ENCODE measurements at regions not wholly inside any gene's neighbourhood (a gene's known extent, or its start where the extent isn't known, plus 50 kb on each side); places are given as distances from the start of the nearest gene placed in this dataset.

DNA sequence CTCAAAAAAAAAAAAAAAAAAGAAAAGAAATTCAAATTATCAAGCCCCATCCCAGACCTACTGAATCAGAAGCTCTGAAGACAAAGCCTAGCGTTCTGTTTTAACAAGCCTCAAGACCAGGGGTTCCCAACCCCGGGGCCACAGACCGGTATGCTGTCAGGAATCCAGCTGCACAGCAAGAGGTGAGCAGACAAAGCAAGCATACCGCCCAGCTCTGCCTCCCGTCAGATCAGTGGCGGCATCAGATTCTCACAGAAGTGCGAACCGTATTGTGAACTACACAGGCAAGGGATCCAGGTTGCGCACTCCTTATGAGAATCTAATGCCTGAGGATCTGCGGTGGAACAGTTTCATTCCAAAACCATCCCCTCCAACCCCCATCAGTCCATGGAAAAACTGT is 57.8 kb upstream of the RASAL2 start:
- Histone ChIP-seq H4K20me1 (ENCODE audit: insufficient read depth, low read length) (no peaks in the 10 kb centered on the region), H3K9me3 (ENCODE audit: insufficient read depth, low read length, severe bottlenecking) (no peaks in the 10 kb centered on the region), H3K9ac (ENCODE audit: low read depth, low read length) (no peak overlapping the region), H3K4me1 (ENCODE audit: insufficient read depth, low read length) (no peaks in the 10 kb centered on the region), H3K79me2 (ENCODE audit: insufficient read depth, low read length) (no peaks in the 10 kb centered on the region), H3K4me2 (ENCODE audit: insufficient read depth, low read length) (no peak overlapping the region), H3K4me3 (ENCODE audit: low read depth in 1 of 2, low read length in 2 of 2) (no peak overlapping the region), H3K36me3 (ENCODE audit: insufficient read depth, low read length) (no peaks in the 10 kb centered on the region), H2AFZ (ENCODE audit: low read depth, low read length) (no peak overlapping the region), H3K27ac (ENCODE audit: low read length) (no peak overlapping the region), H3K27me3 (ENCODE audit: insufficient read depth, low read length, poor library complexity) (no peaks in the 10 kb centered on the region)
- DNase-seq (no peak), ATAC-seq (ENCODE audit: insufficient read depth, low read depth) (no peak)
- TF ChIP-seq, protein P1, sequence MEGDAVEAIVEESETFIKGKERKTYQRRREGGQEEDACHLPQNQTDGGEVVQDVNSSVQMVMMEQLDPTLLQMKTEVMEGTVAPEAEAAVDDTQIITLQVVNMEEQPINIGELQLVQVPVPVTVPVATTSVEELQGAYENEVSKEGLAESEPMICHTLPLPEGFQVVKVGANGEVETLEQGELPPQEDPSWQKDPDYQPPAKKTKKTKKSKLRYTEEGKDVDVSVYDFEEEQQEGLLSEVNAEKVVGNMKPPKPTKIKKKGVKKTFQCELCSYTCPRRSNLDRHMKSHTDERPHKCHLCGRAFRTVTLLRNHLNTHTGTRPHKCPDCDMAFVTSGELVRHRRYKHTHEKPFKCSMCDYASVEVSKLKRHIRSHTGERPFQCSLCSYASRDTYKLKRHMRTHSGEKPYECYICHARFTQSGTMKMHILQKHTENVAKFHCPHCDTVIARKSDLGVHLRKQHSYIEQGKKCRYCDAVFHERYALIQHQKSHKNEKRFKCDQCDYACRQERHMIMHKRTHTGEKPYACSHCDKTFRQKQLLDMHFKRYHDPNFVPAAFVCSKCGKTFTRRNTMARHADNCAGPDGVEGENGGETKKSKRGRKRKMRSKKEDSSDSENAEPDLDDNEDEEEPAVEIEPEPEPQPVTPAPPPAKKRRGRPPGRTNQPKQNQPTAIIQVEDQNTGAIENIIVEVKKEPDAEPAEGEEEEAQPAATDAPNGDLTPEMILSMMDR (IDR thresholded peaks at IDR 0.05; ENCODE audit: borderline replicate concordance, extremely low read depth, low read length, poor library complexity, severe bottlenecking): no peak
- no peak for TF ChIP-seq EZH2 (IDR thresholded peaks at IDR 0.05; ENCODE audit: borderline replicate concordance, low read depth, low read length, severe bottlenecking)

- ATAC-seq (ENCODE audit: insufficient read depth, low read depth): no peak
- DNase-seq: no peak
Measured at GRCh38 chr1:178037510-178038253, 56.2 kb upstream of the RASAL2 start.

DNA sequence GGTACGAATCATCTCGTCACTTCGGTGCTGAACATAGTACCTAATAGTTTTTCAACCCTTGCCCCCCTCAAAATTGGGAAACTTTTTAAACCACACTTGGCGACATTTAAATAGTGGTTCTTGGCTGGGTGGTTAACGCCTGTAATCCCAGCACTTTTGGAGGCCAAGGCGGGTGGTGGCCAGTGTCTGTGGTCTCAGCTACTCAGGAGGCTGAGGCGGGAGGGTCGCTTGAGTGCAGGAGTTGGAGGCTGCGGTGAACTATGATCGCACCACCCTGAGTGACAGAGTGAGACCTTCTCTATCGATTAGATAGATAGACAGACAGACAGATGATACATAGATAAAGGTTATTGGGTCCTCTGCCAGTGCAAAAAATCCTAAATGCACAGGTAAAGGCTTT is 55.5 kb upstream of the RASAL2 start:
- no peaks in the 10 kb centered on the region for H3K9me3 ChIP-seq (ENCODE audit: insufficient read depth, low read length, severe bottlenecking)
- H3K79me2 ChIP-seq (ENCODE audit: insufficient read depth, low read length): no peaks in the 10 kb centered on the region
- H3K4me2 ChIP-seq (ENCODE audit: insufficient read depth, low read length): no peak overlapping the region
- TF ChIP-seq, protein P1 (IDR thresholded peaks at IDR 0.05; ENCODE audit: borderline replicate concordance, extremely low read depth, low read length, poor library complexity, severe bottlenecking): no peak
- no peak for TF ChIP-seq EZH2 (IDR thresholded peaks at IDR 0.05; ENCODE audit: borderline replicate concordance, low read depth, low read length, severe bottlenecking)
- H2AFZ ChIP-seq (ENCODE audit: low read depth, low read length): no peak overlapping the region
- no peak for ATAC-seq (ENCODE audit: insufficient read depth, low read depth)
- no peaks in the 10 kb centered on the region for H3K36me3 ChIP-seq (ENCODE audit: insufficient read depth, low read length)
- H3K9ac ChIP-seq (ENCODE audit: low read depth, low read length): no peak overlapping the region
- no peak overlapping the region for H3K4me3 ChIP-seq (ENCODE audit: low read depth in 1 of 2, low read length in 2 of 2)
- H3K4me1 ChIP-seq (ENCODE audit: insufficient read depth, low read length): no peaks in the 10 kb centered on the region
- no peaks in the 10 kb centered on the region for H3K27me3 ChIP-seq (ENCODE audit: insufficient read depth, low read length, poor library complexity)
- no peaks in the 10 kb centered on the region for H4K20me1 ChIP-seq (ENCODE audit: insufficient read depth, low read length)
- DNase-seq: no peak
- H3K27ac ChIP-seq (ENCODE audit: low read length): no peak overlapping the region

More at GRCh38 chr1:178037510-178038253, 56.2 kb upstream of the RASAL2 start:
- Histone ChIP-seq H3K36me3 (ENCODE audit: insufficient read depth, low read length) (no peaks in the 10 kb centered on the region), H3K79me2 (ENCODE audit: insufficient read depth, low read length) (no peaks in the 10 kb centered on the region), H3K9me3 (ENCODE audit: insufficient read depth, low read length, severe bottlenecking) (no peaks in the 10 kb centered on the region), H3K4me1 (ENCODE audit: insufficient read depth, low read length) (no peaks in the 10 kb centered on the region), H2AFZ (ENCODE audit: low read depth, low read length) (no peak overlapping the region), H3K27ac (ENCODE audit: low read length) (no peak overlapping the region), H3K4me3 (ENCODE audit: low read depth in 1 of 2, low read length in 2 of 2) (no peak overlapping the region), H3K4me2 (ENCODE audit: insufficient read depth, low read length) (no peak overlapping the region), H3K27me3 (ENCODE audit: insufficient read depth, low read length, poor library complexity) (no peaks in the 10 kb centered on the region), H4K20me1 (ENCODE audit: insufficient read depth, low read length) (no peaks in the 10 kb centered on the region), H3K9ac (ENCODE audit: low read depth, low read length) (no peak overlapping the region)
- TF ChIP-seq EZH2 (IDR thresholded peaks at IDR 0.05; ENCODE audit: borderline replicate concordance, low read depth, low read length, severe bottlenecking): no peak
- TF ChIP-seq, protein P1 (IDR thresholded peaks at IDR 0.05; ENCODE audit: borderline replicate concordance, extremely low read depth, low read length, poor library complexity, severe bottlenecking): no peak

Measured in DND-41 (cell line).